GM12875 (cell line): ENCODE measurements at regions not wholly inside any gene's neighbourhood (a gene's known extent, or its start where the extent isn't known, plus 50 kb on each side); places are given as distances from the start of the nearest gene placed in this dataset.

Source experiments
- H3K4me3 ChIP-seq: one replicate; pipeline ENCODE4 v1.5.1; 2011; ENCODE audit warnings: low read depth, low read length, control low read depth
- CTCF ChIP-seq: IDR thresholded peaks from 2 replicates; pipeline ENCODE4 v1.5.1; 2011; ENCODE audit warnings: low read depth, mild to moderate bottlenecking, control low read depth, inconsistent platforms, low read length, moderate library complexity, borderline replicate concordance; ENCODE audit not compliant: insufficient read depth

- no peak for TF ChIP-seq CTCF
- H3K4me3 ChIP-seq = no peak overlapping the region
These were observed 285.0 kb downstream of the SQOR start for GRCh38 chr15:45919806-45920205.

- no peak for TF ChIP-seq CTCF
- no peak overlapping the region for H3K4me3 ChIP-seq
These were observed 286.5 kb downstream of the SQOR start for GRCh38 chr15:45921376-45921775.

GRCh38 chr15:45921978-45922377 lies 287.1 kb downstream of the SQOR start:
- no peak for TF ChIP-seq CTCF
- no peak overlapping the region for H3K4me3 ChIP-seq

- H3K4me3 ChIP-seq = no peak overlapping the region
- no peak for TF ChIP-seq CTCF
These were observed 306.5 kb downstream of the SQOR start for GRCh38 chr15:45941367-45941766.

GRCh38 chr15:45943240-45943639 lies 308.4 kb downstream of the SQOR start:
- no peak overlapping the region for H3K4me3 ChIP-seq
- TF ChIP-seq CTCF = no peak

DNA sequence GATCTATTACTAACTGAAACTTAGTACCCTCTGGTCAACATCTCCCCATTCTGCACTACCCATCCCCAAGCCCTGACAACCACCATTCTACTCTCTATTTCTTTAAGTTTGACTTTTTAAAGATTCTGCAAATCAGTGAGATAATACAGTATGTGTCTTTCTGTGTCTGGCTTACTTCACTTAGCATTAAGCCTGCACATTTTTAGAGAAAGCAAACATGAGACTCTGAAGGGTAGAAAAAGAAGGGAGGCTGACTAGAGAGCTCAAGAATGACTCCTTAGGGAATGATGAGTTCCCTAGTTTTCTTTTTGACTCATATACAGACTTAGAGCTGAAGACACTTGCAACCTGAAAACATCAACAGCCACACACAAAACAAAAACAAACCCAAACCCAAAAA lies 311.3 kb downstream of the SQOR start:
- H3K4me3 ChIP-seq = no peak overlapping the region
- no peak for TF ChIP-seq CTCF

DNA sequence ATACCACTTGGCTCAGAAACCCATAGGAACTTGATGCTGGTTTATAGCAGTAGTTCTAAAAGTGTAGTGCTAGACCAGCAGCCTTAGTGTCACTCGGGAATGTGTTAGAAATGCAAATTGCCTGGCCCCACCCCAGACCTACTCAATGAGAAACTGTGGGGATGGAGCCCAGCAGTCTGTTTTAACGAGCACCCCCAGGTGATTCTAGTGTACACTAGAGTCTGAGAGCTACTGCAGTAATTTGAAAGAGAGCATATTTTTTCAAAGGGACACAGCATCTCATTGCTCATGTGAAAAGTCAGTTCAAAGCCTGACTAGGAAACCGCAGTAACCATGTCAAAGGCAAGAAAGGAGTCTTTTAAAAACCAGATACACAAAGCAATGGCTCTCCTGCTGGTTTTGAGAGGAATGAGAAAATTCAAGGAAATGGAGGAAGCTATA lies 313.4 kb downstream of the SQOR start:
- no peak for TF ChIP-seq CTCF

More for the DNA sequence above, 313.4 kb downstream of the SQOR start:
- H3K4me3 ChIP-seq = no peak overlapping the region
